Sigmoid colon (tissue), 4 donors: ENCODE measurements at regions not wholly inside any gene's neighbourhood (a gene's known extent, or its start where the extent isn't known, plus 50 kb on each side); places are given as distances from the start of the nearest gene placed in this dataset.

Experiments
- CTCF ChIP-seq, 4 experiments: fragments of 450-650 bp in 3 of 4; fragments of 200-600 bp in 1 of 4; IDR thresholded peaks; one replicate each; pipeline ENCODE4 v1.5.1; 2016 to 2019; ENCODE audit warnings: antibody characterized with exemption in 4 of 4, mild to moderate bottlenecking in 3 of 4, moderate library complexity in 2 of 4
- POLR2A ChIP-seq, 2 donors: fragments of 450-650 bp; IDR thresholded peaks; one replicate each; pipeline ENCODE4 v1.6.1; 2016; ENCODE audit warnings: antibody characterized with exemption in 2 of 2, mild to moderate bottlenecking in 2 of 2, moderate library complexity in 2 of 2
- POLR2AphosphoS5 ChIP-seq, 4 donors: sonication (generic); formaldehyde crosslinking; IDR thresholded peaks; one replicate each; pipeline ENCODE4 v1.6.1; 2017; ENCODE audit warnings: antibody characterized with exemption in 4 of 4

- TF ChIP-seq CTCF (IDR thresholded peaks at IDR 0.05) (no peak), POLR2A (IDR thresholded peaks at IDR 0.05) (no peak), POLR2AphosphoS5 (IDR thresholded peaks at IDR 0.05) (no peak)
Observed at GRCh38 chr1:29762635-29763034, 526.3 kb downstream of the PTPRU start.
